Right lobe of liver (tissue), 4 donors: ENCODE measurements at regions not wholly inside any gene's neighbourhood (a gene's known extent, or its start where the extent isn't known, plus 50 kb on each side); places are given as distances from the start of the nearest gene placed in this dataset.

Experiments used
- POLR2A ChIP-seq: fragments of 450-650 bp; IDR thresholded peaks from one replicate; pipeline ENCODE4 v1.6.1; 2017; ENCODE audit warnings: antibody characterized with exemption, mild to moderate bottlenecking
- TF ChIP-seq, protein P1 (sequence below), 4 donors: fragments of 200-600 bp in 3 of 4; fragments of 450-650 bp in 1 of 4; IDR thresholded peaks; one replicate each; pipeline versions ENCODE4 v1.5.1 to v1.8.0; 2016 to 2022; ENCODE audit warnings: antibody characterized with exemption in 4 of 4, mild to moderate bottlenecking in 2 of 4
- donor health status: DM: no; HTN: no; CAD: no.
- donor health status: DM: no; HTN: no; CAD: no.
- donor health status: DM: no; HTN: yes; CAD: no.

DNA sequence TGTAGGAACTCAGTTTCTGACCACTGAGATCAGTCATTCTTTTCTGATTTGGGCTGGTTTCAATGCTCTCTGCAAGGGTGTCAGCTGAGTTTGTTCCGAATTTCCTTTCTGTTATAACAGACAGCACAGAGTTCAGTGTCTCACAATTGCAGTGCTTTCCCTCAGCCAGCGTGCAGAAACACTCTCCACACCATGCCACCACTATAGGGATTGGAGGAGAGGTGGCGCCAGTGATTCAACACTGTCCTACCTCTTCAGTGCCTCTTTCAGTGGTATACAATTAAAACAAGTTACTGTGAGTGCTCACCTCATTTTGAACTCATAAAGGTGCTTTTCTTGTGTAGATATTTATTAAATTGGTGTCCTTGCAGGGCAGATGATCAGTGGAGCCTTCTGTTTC, 413.2 kb upstream of the CXorf51B start:
- TF ChIP-seq, protein P1, sequence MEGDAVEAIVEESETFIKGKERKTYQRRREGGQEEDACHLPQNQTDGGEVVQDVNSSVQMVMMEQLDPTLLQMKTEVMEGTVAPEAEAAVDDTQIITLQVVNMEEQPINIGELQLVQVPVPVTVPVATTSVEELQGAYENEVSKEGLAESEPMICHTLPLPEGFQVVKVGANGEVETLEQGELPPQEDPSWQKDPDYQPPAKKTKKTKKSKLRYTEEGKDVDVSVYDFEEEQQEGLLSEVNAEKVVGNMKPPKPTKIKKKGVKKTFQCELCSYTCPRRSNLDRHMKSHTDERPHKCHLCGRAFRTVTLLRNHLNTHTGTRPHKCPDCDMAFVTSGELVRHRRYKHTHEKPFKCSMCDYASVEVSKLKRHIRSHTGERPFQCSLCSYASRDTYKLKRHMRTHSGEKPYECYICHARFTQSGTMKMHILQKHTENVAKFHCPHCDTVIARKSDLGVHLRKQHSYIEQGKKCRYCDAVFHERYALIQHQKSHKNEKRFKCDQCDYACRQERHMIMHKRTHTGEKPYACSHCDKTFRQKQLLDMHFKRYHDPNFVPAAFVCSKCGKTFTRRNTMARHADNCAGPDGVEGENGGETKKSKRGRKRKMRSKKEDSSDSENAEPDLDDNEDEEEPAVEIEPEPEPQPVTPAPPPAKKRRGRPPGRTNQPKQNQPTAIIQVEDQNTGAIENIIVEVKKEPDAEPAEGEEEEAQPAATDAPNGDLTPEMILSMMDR (IDR thresholded peaks at IDR 0.05) = peak; percentile 13 to 23 (median 20)
- TF ChIP-seq POLR2A = no peak
